Suppressor macrophage treated with lipopolysaccharide for 1 hour (primary cell): ENCODE measurements at regions not wholly inside any gene's neighbourhood (a gene's known extent, or its start where the extent isn't known, plus 50 kb on each side); places are given as distances from the start of the nearest gene placed in this dataset.
"Not testable (repeated sequence)": the region's sequence is repeated elsewhere in the genome, so short reads cannot be mapped to it uniquely, and the experiment has no call there.

Experiments
- DNase-seq, 3 donors: peaks; one replicate each; pipeline ENCODE4 v3.0.0-alpha.2; 2020 to 2022

GRCh38 chr14:106599209-106599608, 1072.8 kb downstream of the TMEM121 start:
- no peak for DNase-seq

- peak; percentile 58 to 74 (median 58) for DNase-seq
Measured at GRCh38 chr14:106605548-106606448, 1079.4 kb downstream of the TMEM121 start.

- DNase-seq, result no peak
Measured at GRCh38 chr14:106606936-106607335, 1080.6 kb downstream of the TMEM121 start.

GRCh38 chr14:106610691-106611090, 1084.3 kb downstream of the TMEM121 start:
- DNase-seq, result no peak

- no peak for DNase-seq
Measured at GRCh38 chr14:106613256-106613655, 1086.9 kb downstream of the TMEM121 start.

DNA sequence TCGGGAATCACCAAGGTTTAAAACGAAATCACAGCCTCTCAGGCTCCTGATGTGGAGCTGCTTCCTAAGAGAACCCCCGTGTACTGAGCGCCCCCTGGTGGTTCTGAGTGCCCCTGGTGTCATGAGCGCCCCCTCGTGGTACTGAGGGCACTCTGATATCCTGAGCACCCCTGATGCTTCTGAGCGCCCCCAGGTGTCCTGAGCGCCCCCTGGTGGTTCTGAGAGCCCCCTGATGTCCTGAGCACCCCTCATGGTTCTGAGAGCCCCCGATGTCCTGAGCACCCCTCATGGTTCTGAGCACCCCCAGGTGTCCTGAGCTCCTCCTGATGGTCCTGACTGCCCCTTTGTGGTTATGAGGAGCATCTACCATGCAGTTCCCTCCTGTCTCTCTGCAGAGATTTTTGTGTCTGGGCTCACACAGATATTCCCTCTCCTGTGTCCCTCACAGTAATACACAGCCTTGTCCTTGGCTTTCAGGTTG, 1092.1 kb downstream of the TMEM121 start:
- peak; percentile 64 to 83 (median 70) for DNase-seq

GRCh38 chr14:106619606-106620005, 1093.2 kb downstream of the TMEM121 start:
- DNase-seq, result peak; percentile 15 to 51 (median 47)

DNA sequence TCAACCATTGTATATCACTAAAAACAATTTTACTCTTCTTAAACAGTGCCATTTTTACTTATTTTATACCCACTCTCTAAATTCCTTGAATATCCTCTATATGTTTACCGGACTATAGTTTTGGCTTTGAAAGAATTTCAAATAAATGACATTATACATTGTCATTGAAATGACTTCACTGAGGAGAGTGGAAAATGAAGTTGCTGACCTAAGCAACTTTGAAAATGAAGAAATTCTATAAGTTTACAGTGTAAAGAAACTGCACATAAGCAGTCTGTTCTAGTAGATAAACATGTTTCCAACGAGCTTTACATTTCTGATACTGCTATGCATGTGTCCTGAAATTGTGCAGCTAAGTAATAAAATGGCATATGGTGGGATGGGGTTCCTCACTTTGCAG, 1094.0 kb downstream of the TMEM121 start:
- DNase-seq, result no peak

- no peak for DNase-seq
Measured at GRCh38 chr14:106622200-106622745, 1095.9 kb downstream of the TMEM121 start.

DNA sequence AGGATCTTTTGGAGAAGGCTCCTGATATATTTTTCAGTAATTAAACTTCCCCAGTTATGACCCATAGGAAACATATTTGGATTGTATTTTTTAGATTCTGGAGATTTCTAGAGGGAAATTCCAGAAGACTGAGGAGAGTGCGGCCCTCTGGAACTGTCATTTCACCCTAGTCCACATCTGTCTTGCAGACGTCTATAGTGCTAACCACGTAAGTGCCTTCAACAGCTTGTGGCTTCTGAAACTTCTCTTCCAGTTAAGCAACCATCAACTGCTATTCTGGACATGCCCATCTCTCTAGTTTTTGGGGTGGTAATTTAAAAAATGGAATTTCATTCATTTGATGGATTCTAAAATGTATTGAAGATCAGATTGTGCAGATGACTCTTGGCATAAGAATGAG, 1098.8 kb downstream of the TMEM121 start:
- DNase-seq, result no peak

- not testable (repeated sequence) for DNase-seq
Measured at GRCh38 chr14:106626469-106626868, 1100.1 kb downstream of the TMEM121 start.

DNA sequence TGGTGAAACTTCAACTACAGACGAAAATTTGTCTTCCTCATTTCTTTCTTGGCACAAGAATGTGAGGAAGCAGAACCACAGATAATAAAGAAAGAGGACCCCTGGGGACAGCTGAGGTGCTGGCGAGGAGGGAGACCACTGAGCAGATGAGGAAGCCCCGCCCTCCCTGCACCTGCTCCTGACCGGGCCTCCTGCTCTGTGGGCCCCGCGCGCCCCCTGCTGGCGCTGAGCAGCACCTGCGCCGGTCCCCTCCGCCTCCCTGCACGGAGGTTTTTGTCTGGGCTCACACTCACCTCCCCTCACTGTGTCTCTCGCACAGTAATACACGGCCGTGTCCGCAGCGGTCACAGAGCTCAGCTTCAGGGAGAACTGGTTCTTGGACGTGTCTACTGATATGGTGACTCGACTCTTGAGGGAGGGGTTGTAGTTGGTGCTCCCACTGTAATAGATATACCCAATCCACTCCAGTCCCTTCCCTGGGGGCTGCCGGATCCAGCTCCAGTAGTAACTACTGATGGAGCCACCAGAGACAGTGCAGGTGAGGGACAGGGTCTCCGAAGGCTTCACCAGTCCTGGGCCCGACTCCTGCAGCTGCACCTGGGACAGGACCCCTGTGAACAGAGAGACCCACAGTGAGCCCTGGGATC, 1100.7 kb downstream of the TMEM121 start:
- peak; percentile 59 to 87 (median 61) for DNase-seq

DNA sequence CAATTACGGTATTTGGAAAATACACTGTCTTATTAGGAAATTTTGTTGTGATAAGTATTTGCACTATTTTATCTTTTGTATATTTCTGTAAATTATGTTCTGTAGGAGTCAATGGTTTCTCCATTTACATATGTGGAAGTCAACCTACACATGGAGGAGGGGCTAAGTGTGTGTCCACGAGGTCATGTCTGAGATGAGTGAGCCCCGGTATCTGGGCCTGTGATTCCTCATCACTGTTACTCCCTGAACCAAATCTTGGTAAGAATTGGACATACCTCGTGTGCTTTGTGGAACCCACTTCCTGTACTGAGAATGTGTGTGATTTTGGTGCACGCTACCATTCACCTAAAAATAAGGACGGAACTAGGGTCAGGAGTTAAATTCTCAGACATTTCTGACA, 1105.5 kb downstream of the TMEM121 start:
- peak; percentile 30 to 43 (median 39) for DNase-seq

- no peak for DNase-seq
Measured at GRCh38 chr14:106633721-106634120, 1107.3 kb downstream of the TMEM121 start.

GRCh38 chr14:106635569-106635968, 1109.2 kb downstream of the TMEM121 start:
- no peak for DNase-seq

DNA sequence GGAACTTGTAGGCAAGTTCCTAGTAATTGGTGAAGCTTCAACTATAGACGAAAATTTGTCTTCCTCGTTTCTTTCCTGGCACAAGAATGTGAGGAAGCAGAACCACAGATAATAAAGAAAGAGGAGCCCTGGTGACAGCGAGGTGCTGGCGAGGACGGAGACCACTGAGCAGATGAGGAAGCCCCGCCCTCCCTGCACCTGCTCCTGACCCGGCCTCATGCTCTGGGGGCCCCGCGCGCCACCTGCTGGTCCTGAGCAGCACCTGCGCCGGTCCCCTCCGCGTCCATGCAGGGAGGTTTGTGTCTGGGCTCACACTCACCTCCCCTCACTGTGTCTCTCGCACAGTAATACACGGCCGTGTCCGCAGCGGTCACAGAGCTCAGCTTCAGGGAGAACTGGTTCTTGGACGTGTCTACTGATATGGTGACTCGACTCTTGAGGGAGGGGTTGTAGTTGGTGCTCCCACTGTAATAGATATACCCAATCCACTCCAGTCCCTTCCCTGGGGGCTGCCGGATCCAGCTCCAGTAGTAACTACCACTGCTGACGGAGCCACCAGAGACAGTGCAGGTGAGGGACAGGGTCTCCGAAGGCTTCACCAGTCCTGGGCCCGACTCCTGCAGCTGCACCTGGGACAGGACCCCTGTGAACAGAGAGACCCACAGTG, 1112.5 kb downstream of the TMEM121 start:
- peak in 2 of 3 donors; percentile 41 to 50 for DNase-seq

- DNase-seq, result no peak
Measured at GRCh38 chr14:106642090-106642489, 1115.7 kb downstream of the TMEM121 start.

- not testable (repeated sequence) for DNase-seq
Measured at GRCh38 chr14:106642971-106643370, 1116.6 kb downstream of the TMEM121 start.

DNA sequence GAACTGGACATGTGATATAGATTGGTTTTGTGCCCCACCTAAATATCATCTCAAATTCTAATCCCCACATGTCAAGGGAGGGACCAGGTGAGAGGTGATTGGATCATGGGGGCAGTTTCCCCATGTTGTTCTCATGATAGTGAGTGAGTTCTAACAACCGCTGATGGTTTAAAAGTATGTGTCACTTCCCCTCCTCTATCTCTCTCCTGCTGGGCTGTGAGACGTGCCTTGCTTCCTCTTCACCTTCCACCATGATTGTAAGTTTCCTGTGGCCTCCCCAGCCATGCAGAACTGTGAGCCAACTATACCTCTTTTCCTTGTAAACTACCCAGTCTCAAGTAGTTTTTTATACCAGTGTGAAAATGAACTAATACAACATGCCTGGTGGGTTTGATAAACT, 1122.5 kb downstream of the TMEM121 start:
- DNase-seq, result not testable (repeated sequence)

GRCh38 chr14:106651016-106651415, 1124.6 kb downstream of the TMEM121 start:
- DNase-seq, result no peak

DNA sequence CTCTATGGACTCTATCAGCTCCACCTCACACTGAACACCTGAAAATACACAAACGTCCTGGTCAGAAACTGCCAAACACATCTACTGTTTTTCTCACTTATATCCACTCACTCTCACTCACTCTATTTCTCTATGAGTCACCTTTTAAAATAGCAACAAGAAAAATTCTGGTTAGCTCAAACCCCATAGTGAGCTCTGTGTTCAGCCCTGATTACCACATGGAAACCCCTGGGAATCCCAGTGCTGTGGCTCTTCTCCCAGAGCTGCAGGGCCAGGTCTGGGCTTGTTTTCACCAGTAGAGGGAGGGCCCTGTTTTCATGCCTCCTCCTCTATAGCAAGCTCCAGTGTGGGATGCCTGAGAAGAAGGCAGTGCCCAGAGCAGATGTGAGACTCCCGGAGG, 1126.1 kb downstream of the TMEM121 start:
- DNase-seq, result peak; percentile 62 to 79 (median 76)

DNA sequence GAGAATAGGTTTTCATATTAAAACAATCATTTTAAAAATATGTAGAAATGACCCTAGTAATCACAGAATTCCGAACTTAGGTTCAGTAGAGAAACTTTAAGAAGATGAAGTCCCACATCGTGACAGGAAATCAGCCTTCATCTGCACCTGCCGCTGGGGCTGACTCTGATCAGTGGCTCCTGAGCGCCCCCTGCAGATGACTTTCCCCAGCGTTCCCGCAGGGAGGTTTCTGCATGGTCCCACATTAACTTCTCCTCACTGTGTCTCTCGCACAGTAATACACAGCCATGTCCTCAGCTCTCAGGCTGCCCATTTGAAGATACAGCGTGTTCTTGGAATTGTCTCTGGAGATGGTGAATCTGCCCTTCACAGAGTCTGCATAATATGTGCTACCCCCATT, 1131.1 kb downstream of the TMEM121 start:
- peak in 2 of 3 donors; percentile 27 to 41 for DNase-seq
